ENCODE measurements at regions not wholly inside any gene's neighbourhood (a gene's known extent, or its start where the extent isn't known, plus 50 kb on each side); places are given as distances from the start of the nearest gene placed in this dataset.

GRCh38 chr18:22020127-22020866 lies 149.1 kb upstream of the GATA6 start:
- no peak for DNase-seq (ENCODE audit: low spot score in 2 of 2)
- Histone ChIP-seq H3K9me3 (no peaks in the 10 kb centered on the region), H3K27me3 (no peaks in the 10 kb centered on the region), H3K36me3 (no peaks in the 10 kb centered on the region), H3K4me3 (no peak overlapping the region), H3K27ac (no peak overlapping the region), H3K4me1 (no peaks in the 10 kb centered on the region)
- TF ChIP-seq POLR2A (IDR thresholded peaks at IDR 0.05) (no peak), EP300 (IDR thresholded peaks at IDR 0.05) (no peak), POLR2AphosphoS5 (IDR thresholded peaks at IDR 0.05) (no peak), CTCF (IDR thresholded peaks at IDR 0.05) (no peak)
- WGBS: 75% methylated on average over 12 of the region's 12 CpGs

- TF ChIP-seq CTCF (IDR thresholded peaks at IDR 0.05) (no peak), POLR2AphosphoS5 (IDR thresholded peaks at IDR 0.05) (no peak), POLR2A (IDR thresholded peaks at IDR 0.05) (no peak), EP300 (IDR thresholded peaks at IDR 0.05) (no peak)
- H3K27me3 ChIP-seq: no peaks in the 10 kb centered on the region
- H3K27ac ChIP-seq: no peak overlapping the region
- H3K4me1 ChIP-seq: no peaks in the 10 kb centered on the region
- H3K4me3 ChIP-seq: no peak overlapping the region
- no peaks in the 10 kb centered on the region for H3K36me3 ChIP-seq
- no peak for DNase-seq (ENCODE audit: low spot score in 2 of 2)
- no peaks in the 10 kb centered on the region for H3K9me3 ChIP-seq
- 74% methylated on average over 6 of the region's 7 CpGs for WGBS
Observed at GRCh38 chr18:22020867-22021370, 148.5 kb upstream of the GATA6 start.

- H3K36me3 ChIP-seq: no peaks in the 10 kb centered on the region
- TF ChIP-seq POLR2A (IDR thresholded peaks at IDR 0.05) (no peak), EP300 (IDR thresholded peaks at IDR 0.05) (no peak), CTCF (IDR thresholded peaks at IDR 0.05) (no peak), POLR2AphosphoS5 (IDR thresholded peaks at IDR 0.05) (no peak)
- no peaks in the 10 kb centered on the region for H3K27me3 ChIP-seq
- H3K27ac ChIP-seq: no peak overlapping the region
- H3K4me1 ChIP-seq: no peaks in the 10 kb centered on the region
- WGBS: 56% methylated on average over 3 of the region's 7 CpGs
- no peak overlapping the region for H3K4me3 ChIP-seq
- no peaks in the 10 kb centered on the region for H3K9me3 ChIP-seq
- no peak for DNase-seq (ENCODE audit: low spot score in 2 of 2)
Observed at GRCh38 chr18:22021701-22022100, 147.7 kb upstream of the GATA6 start.

- no peak overlapping the region for H3K4me3 ChIP-seq
- DNase-seq (ENCODE audit: low spot score in 2 of 2): no peak
- no peaks in the 10 kb centered on the region for H3K36me3 ChIP-seq
- TF ChIP-seq EP300 (IDR thresholded peaks at IDR 0.05) (no peak), CTCF (IDR thresholded peaks at IDR 0.05) (no peak), POLR2AphosphoS5 (IDR thresholded peaks at IDR 0.05) (no peak), POLR2A (IDR thresholded peaks at IDR 0.05) (no peak)
- no peaks in the 10 kb centered on the region for H3K9me3 ChIP-seq
- 87% methylated on average over 3 of the region's 3 CpGs for WGBS
- no peaks in the 10 kb centered on the region for H3K27me3 ChIP-seq
- no peaks in the 10 kb centered on the region for H3K4me1 ChIP-seq
- H3K27ac ChIP-seq: no peak overlapping the region
Observed at GRCh38 chr18:22024924-22025323, 144.5 kb upstream of the GATA6 start.

- Histone ChIP-seq H3K4me1 (no peaks in the 10 kb centered on the region), H3K27ac (no peak overlapping the region), H3K9me3 (no peaks in the 10 kb centered on the region), H3K27me3 (no peaks in the 10 kb centered on the region), H3K4me3 (no peak overlapping the region), H3K36me3 (no peaks in the 10 kb centered on the region)
- TF ChIP-seq EP300 (IDR thresholded peaks at IDR 0.05) (no peak), POLR2AphosphoS5 (IDR thresholded peaks at IDR 0.05) (no peak)
- 90% methylated on average over 9 of the region's 9 CpGs for WGBS
- DNase-seq (ENCODE audit: low spot score in 2 of 2): no peak
Observed at GRCh38 chr18:22026362-22026761, 143.0 kb upstream of the GATA6 start.
